HepG2 (cell line): ENCODE measurements at regions not wholly inside any gene's neighbourhood (a gene's known extent, or its start where the extent isn't known, plus 50 kb on each side); places are given as distances from the start of the nearest gene placed in this dataset.

Experiments used
- ATAC-seq: fragments of 200-7000 bp; cut with Tn5 transposase; 3 replicates; pipeline ENCODE4 v1.9.1; 2020; ENCODE audit warnings: mild to moderate bottlenecking, moderate library complexity
- BruUV-seq: library from RNA; stranded (reverse); fragments of 400-500 nt; replicated peaks from 2 replicates; lab custom pipeline; 2021; lab: Mats Ljungman, UMichigan
- CTCF ChIA-PET: fragments of 300-600 bp; formaldehyde crosslinking; extraction: SDS; loops from one replicate; lab custom pipeline; 2021; ENCODE audit warnings: low total read pairs, inconsistent platforms, low intra/inter-chr PET ratio; lab: Yijun Ruan, JAX
- POLR2A ChIA-PET: fragments of 350-600 bp; sonication (Branson Sonifier 250); formaldehyde crosslinking; loops from one replicate; lab custom pipeline; 2020; ENCODE audit warnings: antibody characterized with exemption, inconsistent platforms; lab: Yijun Ruan, JAX
- DNase-seq: peaks from one replicate; pipeline ENCODE4 v3.0.0-alpha.2; 2015; ENCODE audit warnings: low spot score
- FAIRE-seq: peaks from 3 replicates; lab custom pipeline; 2011; peaks lifted over from hg19 to GRCh38; lab: Jason Lieb, UNC
- H2AFZ ChIP-seq: one replicate; pipeline ENCODE4 v1.6.1; 2011; ENCODE audit warnings: low read length, inconsistent platforms
- H3K27ac ChIP-seq: fragments of 300-600 bp; 3 replicates; pipeline ENCODE4 v1.8.0; 2011; ENCODE audit warnings: mixed run types, mild to moderate bottlenecking, mixed read lengths, low read length, inconsistent platforms; ENCODE audit not compliant: insufficient read depth; ENCODE audit errors: extremely low read length
- H3K27me3 ChIP-seq, 2 experiments: fragments of 200-600 bp in 1 of 2; 2 replicates in 1 of 2; 3 replicates in 1 of 2; pipeline versions ENCODE4 v1.6.0 to v1.8.0; 2011; ENCODE audit warnings: low read length in 2 of 2, mild to moderate bottlenecking in 2 of 2, moderate library complexity in 2 of 2, inconsistent platforms in 1 of 2; ENCODE audit not compliant: insufficient read depth in 2 of 2, control insufficient read depth in 1 of 2
- H3K36me3 ChIP-seq, 2 experiments: fragments of 200-600 bp in 1 of 2; replicated peaks in 1 of 2; 2 replicates in 1 of 2; 3 replicates in 1 of 2; pipeline versions ENCODE4 v1.5.1 to v1.8.0; 2011; ENCODE audit warnings: low read length in 2 of 2, inconsistent platforms in 1 of 2; ENCODE audit not compliant: insufficient read depth in 2 of 2, control insufficient read depth in 1 of 2
- H3K4me1 ChIP-seq: 2 replicates; pipeline ENCODE4 v1.5.1; 2012; ENCODE audit warnings: low read length, inconsistent platforms; ENCODE audit not compliant: insufficient read depth
- H3K4me2 ChIP-seq: 2 replicates; pipeline ENCODE4 v1.6.0; 2011; ENCODE audit warnings: low read depth, low read length, inconsistent platforms
- H3K4me3 ChIP-seq, 3 experiments: fragments of 200-600 bp in 1 of 3; sonication (generic), shearing (Covaris generic) in 1 of 3; replicated peaks in 1 of 3; 2 replicates each; pipeline ENCODE4 v1.5.1; 2011 to 2016; ENCODE audit warnings: low read length in 3 of 3, inconsistent platforms in 2 of 3, low read depth in 2 of 3, mild to moderate bottlenecking in 2 of 3, control low read depth in 1 of 3, mixed read lengths in 1 of 3; ENCODE audit not compliant: insufficient read depth in 1 of 3
- H3K79me2 ChIP-seq: one replicate; pipeline ENCODE4 v1.6.1; 2011; ENCODE audit warnings: low read length, inconsistent platforms; ENCODE audit not compliant: insufficient read depth
- H3K9ac ChIP-seq: 2 replicates; pipeline ENCODE4 v1.6.0; 2011; ENCODE audit warnings: mild to moderate bottlenecking, low read depth, low read length, inconsistent platforms; ENCODE audit not compliant: insufficient read depth
- H3K9me3 ChIP-seq: 2 replicates; pipeline ENCODE4 v1.5.1; 2012; ENCODE audit warnings: mild to moderate bottlenecking, low read length
- H4K20me1 ChIP-seq: 2 replicates; pipeline ENCODE4 v1.6.0; 2011; ENCODE audit warnings: inconsistent platforms, mild to moderate bottlenecking, low read length, moderate library complexity; ENCODE audit not compliant: insufficient read depth
- ARNTL ChIP-seq: sonication (generic); formaldehyde crosslinking; IDR thresholded peaks from 2 replicates; pipeline ENCODE4 v1.4.0; 2020; ENCODE audit warnings: mild to moderate bottlenecking, missing genetic modification reagents
- CTCF ChIP-seq: sonication (generic); formaldehyde crosslinking; IDR thresholded peaks from 2 replicates; pipeline ENCODE4 v1.5.0; 2020; ENCODE audit warnings: mild to moderate bottlenecking, missing genetic modification reagents, moderate library complexity
- HNRNPK ChIP-seq: fragments of 200-400 bp; formaldehyde crosslinking; IDR thresholded peaks from 2 replicates; pipeline ENCODE4 v1.6.1; 2018; ENCODE audit warnings: low read length, low read depth, moderate library complexity, mild to moderate bottlenecking; ENCODE audit not compliant: poor library complexity, severe bottlenecking
- KLF12 ChIP-seq: sonication (generic); formaldehyde crosslinking; IDR thresholded peaks from 2 replicates; pipeline ENCODE4 v1.4.0; 2020; ENCODE audit warnings: missing genetic modification reagents, borderline replicate concordance
- KLF13 ChIP-seq: sonication (generic); formaldehyde crosslinking; IDR thresholded peaks from 2 replicates; pipeline ENCODE4 v1.4.0; 2020; ENCODE audit warnings: mild to moderate bottlenecking, missing genetic modification reagents
- MEIS1 ChIP-seq: sonication (generic); formaldehyde crosslinking; IDR thresholded peaks from 2 replicates; pipeline ENCODE4 v1.9.0; 2021; ENCODE audit warnings: mild to moderate bottlenecking, missing genetic modification reagents, moderate library complexity, borderline replicate concordance
- REST ChIP-seq, 2 experiments: IDR thresholded peaks; 2 replicates each; pipeline ENCODE4 v1.6.1; 2011 to 2012; ENCODE audit warnings: low read length in 2 of 2, borderline replicate concordance in 1 of 2, low read depth in 1 of 2, mild to moderate bottlenecking in 1 of 2, moderate library complexity in 1 of 2
- STAT5B ChIP-seq: sonication (generic); formaldehyde crosslinking; IDR thresholded peaks from 2 replicates; pipeline ENCODE4 v1.4.0; 2020; ENCODE audit warnings: missing genetic modification reagents
- TBX3 ChIP-seq: fragments of 450-650 bp; IDR thresholded peaks from 2 replicates; pipeline ENCODE4 v1.6.1; 2017; ENCODE audit warnings: antibody characterized with exemption, mild to moderate bottlenecking, inconsistent platforms, borderline replicate concordance
- TRIM24 ChIP-seq: sonication (generic); formaldehyde crosslinking; IDR thresholded peaks from 2 replicates; pipeline ENCODE4 v1.8.0; 2022; ENCODE audit warnings: mild to moderate bottlenecking, missing genetic modification reagents
- ZGPAT ChIP-seq: IDR thresholded peaks from 2 replicates; pipeline ENCODE4 v1.6.1; 2016; ENCODE audit warnings: mild to moderate bottlenecking
- ZNF670 ChIP-seq: sonication (generic); formaldehyde crosslinking; IDR thresholded peaks from 2 replicates; pipeline ENCODE4 v1.8.0; 2022; ENCODE audit warnings: mild to moderate bottlenecking, missing genetic modification reagents, borderline replicate concordance
- WGBS: methylation state at CpG from one replicate; pipeline ENCODE4 v1.1.6; 2017; ENCODE audit warnings: low lambda C conversion rate; 5-methylcytosine and 5-hydroxymethylcytosine counted together
- in situ Hi-C: cut with HindIII; loops from 2 replicates; pipeline ENCODE4 v1.10.0; 2017; ENCODE audit warnings: low pct_unique_long_range_greater_than_20kb; ENCODE audit not compliant: extremely low pct_ligation_motif_present
- intact Hi-C: fragments of 100-400 bp; cut with micrococcal nuclease; formaldehyde crosslinking; loops from one replicate; pipeline ENCODE4 v1.10.0; 2022; ENCODE audit not compliant: unreplicated experiment

GRCh38 chr3:159486580-159486979 lies 502.1 kb upstream of the IL12A start:
- intact Hi-C loops (no loop called here), in situ Hi-C loops (no loop called here)
- Histone ChIP-seq H3K4me2 (no peak overlapping the region), H3K79me2 (no peaks in the 10 kb centered on the region), H3K9me3 (peaks cover 21% of the 10 kb centered on the region), H3K9ac (no peak overlapping the region), H3K27me3 (no peaks in the 10 kb centered on the region), H2AFZ (no peak overlapping the region), H3K4me3 (no peak overlapping the region), H3K36me3 (no peaks in the 10 kb centered on the region), H3K4me1 (no peaks in the 10 kb centered on the region), H4K20me1 (no peaks in the 10 kb centered on the region), H3K27ac (no peak overlapping the region)
- WGBS: 4% methylated on average over 2 of the region's 2 CpGs
- no peak for FAIRE-seq
- ATAC-seq: peak; percentile 33; the same call in 1 of the 3 replicates
- TF ChIP-seq ZGPAT (CRISPR knock-in tag): no peak
- 0 out of 2 replicates have a peak, but pooled peaks have one; percentile 23 for TF ChIP-seq CTCF
- DNase-seq: peak; percentile 2
- ChIA-PET CTCF (no interaction called here), POLR2A (no interaction called here)
- BruUV-seq: no TSS peak

GRCh38 chr3:159487304-159487703 lies 501.3 kb upstream of the IL12A start:
- FAIRE-seq (no peak), ATAC-seq (no peak), DNase-seq (no peak)
- Histone ChIP-seq H3K4me2 (no peak overlapping the region), H3K9me3 (peaks cover 21% of the 10 kb centered on the region), H2AFZ (no peak overlapping the region), H3K4me3 (no peak overlapping the region), H3K9ac (no peak overlapping the region), H3K27ac (no peak overlapping the region), H3K27me3 (no peaks in the 10 kb centered on the region), H3K36me3 (no peaks in the 10 kb centered on the region), H3K79me2 (no peaks in the 10 kb centered on the region), H4K20me1 (no peaks in the 10 kb centered on the region), H3K4me1 (no peaks in the 10 kb centered on the region)
- 2% methylated on average over 2 of the region's 2 CpGs for WGBS
- intact Hi-C loops (no loop called here), in situ Hi-C loops (no loop called here)
- ChIA-PET CTCF (no interaction called here), POLR2A (no interaction called here)
- BruUV-seq: no TSS peak
- TF ChIP-seq ZNF670 (CRISPR knock-in tag) (no peak), TBX3 (no peak), ARNTL (CRISPR knock-in tag) (no peak), STAT5B (CRISPR knock-in tag) (no peak), REST (IDR thresholded peaks at IDR 0.05; ENCODE audit: borderline replicate concordance in 1 of 2, low read depth in 1 of 2, low read length in 2 of 2) (no peak), MEIS1 (CRISPR knock-in tag) (no peak), KLF12 (no peak), KLF13 (CRISPR knock-in tag) (no peak), TRIM24 (CRISPR knock-in tag) (no peak), HNRNPK (no peak)
